H9 (cell line): ENCODE measurements at regions not wholly inside any gene's neighbourhood (a gene's known extent, or its start where the extent isn't known, plus 50 kb on each side); places are given as distances from the start of the nearest gene placed in this dataset.

Source experiments
- DNase-seq: peaks from one replicate; pipeline ENCODE4 v3.0.0-alpha.2; 2017
- H2AFZ ChIP-seq: one replicate; pipeline ENCODE4 v1.6.1; 2013; ENCODE audit warnings: mild to moderate bottlenecking, low read length, control low read depth, moderate library complexity
- H2AK5ac ChIP-seq: 2 replicates; pipeline ENCODE4 v1.6.1; 2013; ENCODE audit warnings: low read length, control low read depth, mixed read lengths; ENCODE audit not compliant: insufficient read length
- H2BK120ac ChIP-seq: one replicate; pipeline ENCODE4 v1.6.1; 2013; ENCODE audit warnings: low read depth, mild to moderate bottlenecking, low read length, control low read depth, inconsistent platforms; ENCODE audit not compliant: poor library complexity, severe bottlenecking
- H2BK12ac ChIP-seq: 2 replicates; pipeline ENCODE4 v1.6.1; 2013; ENCODE audit warnings: low read length, control low read depth, mixed read lengths, low read depth; ENCODE audit not compliant: insufficient read length
- H2BK15ac ChIP-seq: 2 replicates; pipeline ENCODE4 v1.6.1; 2013; ENCODE audit warnings: low read depth, low read length, control low read depth
- H2BK20ac ChIP-seq: one replicate; pipeline ENCODE4 v1.6.1; 2013; ENCODE audit warnings: low read depth, mild to moderate bottlenecking, low read length, control low read depth, inconsistent platforms; ENCODE audit not compliant: poor library complexity, severe bottlenecking
- H2BK5ac ChIP-seq: 2 replicates; pipeline ENCODE4 v1.6.1; 2013; ENCODE audit warnings: low read length, control low read depth, mixed read lengths; ENCODE audit not compliant: insufficient read length
- H3K14ac ChIP-seq: 2 replicates; pipeline ENCODE4 v1.6.1; 2013; ENCODE audit warnings: low read length, control low read depth; ENCODE audit not compliant: insufficient read depth
- H3K18ac ChIP-seq: 2 replicates; pipeline ENCODE4 v1.6.1; 2013; ENCODE audit warnings: low read depth, mild to moderate bottlenecking, mixed read lengths, low read length, control low read depth; ENCODE audit not compliant: insufficient read length
- H3K23ac ChIP-seq: 2 replicates; pipeline ENCODE4 v1.6.1; 2013; ENCODE audit warnings: low read length, control low read depth, mixed read lengths, low read depth; ENCODE audit not compliant: insufficient read length
- H3K23me2 ChIP-seq: 2 replicates; pipeline ENCODE4 v1.6.1; 2013; ENCODE audit warnings: low read depth, mild to moderate bottlenecking, mixed read lengths, low read length, control low read depth; ENCODE audit not compliant: insufficient read length, poor library complexity, severe bottlenecking
- H3K27ac ChIP-seq: 2 replicates; pipeline ENCODE4 v1.5.1; 2013; ENCODE audit warnings: low read length, control low read depth, mixed read lengths, low read depth; ENCODE audit not compliant: insufficient read length
- H3K27me3 ChIP-seq: 2 replicates; pipeline ENCODE4 v1.6.1; 2013; ENCODE audit warnings: low read length, control low read depth, inconsistent platforms; ENCODE audit not compliant: insufficient read depth
- H3K4ac ChIP-seq: 2 replicates; pipeline ENCODE4 v1.6.1; 2013; ENCODE audit warnings: low read depth, mild to moderate bottlenecking, control low read depth, inconsistent platforms, low read length, moderate library complexity
- H3K4me1 ChIP-seq: 2 replicates; pipeline ENCODE4 v1.6.1; 2013; ENCODE audit warnings: low read length, control low read depth, inconsistent platforms; ENCODE audit not compliant: insufficient read depth
- H3K4me2 ChIP-seq: 2 replicates; pipeline ENCODE4 v1.6.1; 2013; ENCODE audit warnings: low read length, control low read depth, mixed read lengths; ENCODE audit not compliant: insufficient read length, insufficient read depth
- H3K56ac ChIP-seq: 2 replicates; pipeline ENCODE4 v1.6.1; 2013; ENCODE audit warnings: low read depth, mild to moderate bottlenecking, mixed read lengths, low read length, control low read depth; ENCODE audit not compliant: insufficient read length
- H3K79me1 ChIP-seq: 2 replicates; pipeline ENCODE4 v1.6.1; 2013; ENCODE audit warnings: low read depth, mild to moderate bottlenecking, moderate library complexity, low read length, control low read depth, inconsistent platforms; ENCODE audit not compliant: insufficient read depth, poor library complexity, severe bottlenecking
- H3K79me2 ChIP-seq: 2 replicates; pipeline ENCODE4 v1.6.1; 2013; ENCODE audit warnings: low read length, control low read depth, inconsistent platforms; ENCODE audit not compliant: insufficient read depth
- H3K9ac ChIP-seq: 2 replicates; pipeline ENCODE4 v1.6.1; 2013; ENCODE audit warnings: low read length, control low read depth, mixed read lengths; ENCODE audit not compliant: insufficient read length; ENCODE audit errors: extremely low read depth
- H3K9me3 ChIP-seq: one replicate; pipeline ENCODE4 v1.6.1; 2013; ENCODE audit warnings: low read depth, low read length, inconsistent platforms; ENCODE audit not compliant: control insufficient read depth
- H3T11ph ChIP-seq: one replicate; pipeline ENCODE4 v1.6.1; 2013; ENCODE audit warnings: mild to moderate bottlenecking, low read length, control low read depth, inconsistent platforms
- H4K20me1 ChIP-seq: one replicate; pipeline ENCODE4 v1.6.1; 2013; ENCODE audit not compliant: control insufficient read depth, insufficient read length, insufficient read depth
- H4K5ac ChIP-seq: 2 replicates; pipeline ENCODE4 v1.6.1; 2013; ENCODE audit warnings: low read depth, mild to moderate bottlenecking, mixed read lengths, low read length, control low read depth; ENCODE audit not compliant: insufficient read length
- H4K8ac ChIP-seq: replicated peaks from 2 replicates; pipeline ENCODE4 v1.6.1; 2013; ENCODE audit warnings: low read length, control low read depth, mixed read lengths, low read depth; ENCODE audit not compliant: insufficient read length
- H4K91ac ChIP-seq: 2 replicates; pipeline ENCODE4 v1.6.1; 2013; ENCODE audit warnings: low read depth, mild to moderate bottlenecking, moderate library complexity, mixed read lengths, low read length, control low read depth; ENCODE audit not compliant: insufficient read length
- H3K27ac Mint-ChIP-seq, 3 experiments: 2 replicates in 2 of 3; 3 replicates in 1 of 3; pipeline ENCODE4 v1.8.0; 2020 to 2021; ENCODE audit warnings: mixed read lengths in 3 of 3, mild to moderate bottlenecking in 1 of 3, moderate library complexity in 1 of 3
- H3K27me3 Mint-ChIP-seq: 2 replicates; pipeline ENCODE4 v1.8.0; 2021; ENCODE audit warnings: low read depth, mild to moderate bottlenecking, moderate library complexity, mixed read lengths
- H3K36me3 Mint-ChIP-seq, 3 experiments: 2 replicates in 2 of 3; 3 replicates in 1 of 3; pipeline ENCODE4 v1.8.0; 2020 to 2021; ENCODE audit warnings: low read depth in 3 of 3, mixed read lengths in 3 of 3; ENCODE audit not compliant: insufficient read depth in 1 of 3
- H3K4me1 Mint-ChIP-seq, 2 experiments: 2 replicates each; pipeline ENCODE4 v1.8.0; 2020; ENCODE audit warnings: mixed read lengths in 2 of 2
- H3K4me3 Mint-ChIP-seq, 2 experiments: 2 replicates in 1 of 2; 3 replicates in 1 of 2; pipeline ENCODE4 v1.8.0; 2020 to 2021; ENCODE audit warnings: mild to moderate bottlenecking in 2 of 2, mixed read lengths in 2 of 2, moderate library complexity in 1 of 2
- H3K9me3 Mint-ChIP-seq, 2 experiments: 2 replicates in 1 of 2; 3 replicates in 1 of 2; pipeline ENCODE4 v1.8.0; 2020; ENCODE audit warnings: mild to moderate bottlenecking in 2 of 2, mixed read lengths in 2 of 2, moderate library complexity in 1 of 2
- CTCF ChIP-seq: fragments of 200-600 bp; sonication (generic); conservative IDR thresholded peaks from 3 replicates; pipeline ENCODE4 v1.8.0; 2021; ENCODE audit warnings: antibody characterized with exemption, mild to moderate bottlenecking
- WGBS: extraction: QIAGEN DNeasy Blood & Tissue Kit; methylation state at CpG from one replicate; pipeline ENCODE4 v1.1.7; 2013; ENCODE audit warnings: missing lambda C conversion rate, low lambda C conversion rate, mixed read lengths; ENCODE audit not compliant: insufficient read length; ENCODE audit errors: extremely low coverage; 5-methylcytosine and 5-hydroxymethylcytosine counted together

GRCh38 chr1:22216966-22217365 is 74.1 kb upstream of the WNT4 start:
- Histone ChIP-seq H4K91ac (no peak overlapping the region), H3K9me3 (no peaks in the 10 kb centered on the region), H3K27ac (no peak overlapping the region), H2AK5ac (no peak overlapping the region), H3K14ac (no peak overlapping the region), H3K56ac (no peak overlapping the region), H4K20me1 (no peaks in the 10 kb centered on the region), H2BK20ac (no peak overlapping the region), H3K9ac (no peak overlapping the region), H3K4ac (no peak overlapping the region), H3K79me1 (no peaks in the 10 kb centered on the region), H4K8ac (no peak overlapping the region), H4K5ac (no peak overlapping the region), H3K79me2 (no peaks in the 10 kb centered on the region), H3K23me2 (no peaks in the 10 kb centered on the region), H2BK12ac (no peak overlapping the region), H2BK120ac (no peak overlapping the region), H3K4me1 (no peaks in the 10 kb centered on the region), H2BK15ac (no peak overlapping the region), H3K4me2 (no peak overlapping the region), H2AFZ (no peak overlapping the region), H3T11ph (no peak overlapping the region), H3K27me3 (no peaks in the 10 kb centered on the region), H2BK5ac (no peak overlapping the region), H3K23ac (no peak overlapping the region), H3K18ac (no peak overlapping the region)
- no peak for DNase-seq
- TF ChIP-seq CTCF, result no peak
- Mint-ChIP-seq H3K4me3 (no peak overlapping the region), H3K36me3 (no peaks in the 10 kb centered on the region), H3K9me3 (no peaks in the 10 kb centered on the region), H3K27me3 (peaks cover 15% of the 10 kb centered on the region), H3K27ac (no peak overlapping the region), H3K4me1 (peaks cover 6 to 19% of the 10 kb centered on the region in 2 experiments)
- no CpG with 5 or more reads among the region's 3 CpGs for WGBS
